ENCODE measurements at regions not wholly inside any gene's neighbourhood (a gene's known extent, or its start where the extent isn't known, plus 50 kb on each side); places are given as distances from the start of the nearest gene placed in this dataset.
"Not testable (repeated sequence)": the region's sequence is repeated elsewhere in the genome, so short reads cannot be mapped to it uniquely, and the experiment has no call there.

DNA sequence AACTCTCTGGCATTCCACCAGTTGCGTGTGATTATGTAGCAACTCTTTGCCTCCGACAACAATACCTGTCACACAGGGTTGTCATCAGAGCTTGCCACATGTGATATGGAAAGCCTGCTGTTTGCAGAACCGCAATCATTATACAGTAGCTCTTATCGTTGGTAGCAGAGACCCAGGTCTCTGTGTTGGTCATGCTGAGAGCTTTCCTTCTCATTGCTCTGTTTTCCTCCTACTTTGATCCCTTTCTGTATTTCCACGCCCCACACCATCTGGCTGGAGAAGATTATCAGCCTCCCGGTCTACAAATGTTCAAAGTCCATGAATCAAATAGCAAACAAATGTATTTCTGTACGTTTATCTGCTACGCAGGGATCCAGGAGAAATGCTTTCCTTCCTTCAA is 1475.6 kb upstream of the DEFB115 start:
- not testable (repeated sequence) for H3K27me3 ChIP-seq (ENCODE audit: insufficient read depth, poor library complexity, severe bottlenecking); H3K4me1 ChIP-seq (ENCODE audit: insufficient read depth, poor library complexity, severe bottlenecking); H3K27ac ChIP-seq (ENCODE audit: poor library complexity, severe bottlenecking); H3K36me3 ChIP-seq (ENCODE audit: low read depth); ATAC-seq (ENCODE audit: low read depth); DNase-seq (ENCODE audit: low spot score); H3K4me3 ChIP-seq (ENCODE audit: severe bottlenecking); H3K9me3 ChIP-seq (ENCODE audit: severe bottlenecking)

DNA sequence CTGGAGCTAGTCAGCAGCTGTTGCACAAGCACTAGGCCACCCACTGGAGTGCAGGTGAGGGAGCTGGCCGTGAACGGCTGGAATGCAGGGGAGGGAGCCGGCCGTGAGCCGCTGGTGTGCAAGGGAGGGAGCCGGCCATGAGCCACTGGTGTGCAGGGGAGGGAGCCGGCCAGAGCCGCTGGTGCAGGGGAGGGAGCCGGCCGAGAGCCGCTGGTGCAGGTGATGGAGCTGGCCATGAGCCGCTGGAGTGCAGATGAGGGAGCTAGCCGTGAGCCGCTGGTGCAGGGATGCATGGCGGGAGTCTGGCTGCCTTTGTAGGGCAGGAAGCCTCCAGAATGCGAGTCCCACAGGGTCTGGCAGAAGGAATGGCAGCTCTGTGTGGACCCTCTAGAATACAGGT is 1470.0 kb upstream of the DEFB115 start:
- H3K4me1 ChIP-seq (ENCODE audit: insufficient read depth, poor library complexity, severe bottlenecking); H3K4me3 ChIP-seq (ENCODE audit: severe bottlenecking); ATAC-seq (ENCODE audit: low read depth); H3K27me3 ChIP-seq (ENCODE audit: insufficient read depth, poor library complexity, severe bottlenecking); DNase-seq (ENCODE audit: low spot score); H3K36me3 ChIP-seq (ENCODE audit: low read depth); H3K27ac ChIP-seq (ENCODE audit: poor library complexity, severe bottlenecking); H3K9me3 ChIP-seq (ENCODE audit: severe bottlenecking): not testable (repeated sequence)

DNA sequence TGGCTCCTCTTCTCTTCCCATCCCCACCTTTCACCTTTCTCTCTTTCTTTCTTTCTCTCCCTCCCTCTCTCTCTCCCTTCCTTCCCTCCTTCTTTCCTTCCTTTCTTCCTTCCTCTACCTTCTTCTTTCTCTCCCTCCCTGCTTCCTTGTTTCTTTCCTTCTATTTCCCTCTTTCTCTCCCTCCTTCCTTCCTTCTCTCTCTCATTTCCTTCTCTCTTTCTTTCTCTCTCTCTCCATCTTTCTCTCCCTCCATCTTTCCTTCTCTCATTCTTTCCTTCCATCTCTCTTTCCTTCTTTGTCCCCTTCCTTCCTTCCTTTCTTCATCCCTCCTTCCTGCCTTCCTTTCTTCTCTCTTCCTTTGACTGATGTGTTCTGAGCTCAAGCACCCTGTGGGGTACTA is 1467.0 kb upstream of the DEFB115 start:
- ATAC-seq (ENCODE audit: low read depth) (no peak), DNase-seq (ENCODE audit: low spot score) (no peak)
- Histone ChIP-seq H3K27me3 (ENCODE audit: insufficient read depth, poor library complexity, severe bottlenecking) (peaks cover 12% of the 10 kb centered on the region), H3K36me3 (ENCODE audit: low read depth) (no peaks in the 10 kb centered on the region), H3K27ac (ENCODE audit: poor library complexity, severe bottlenecking) (no peak overlapping the region), H3K4me1 (ENCODE audit: insufficient read depth, poor library complexity, severe bottlenecking) (no peaks in the 10 kb centered on the region), H3K4me3 (ENCODE audit: severe bottlenecking) (no peak overlapping the region), H3K9me3 (ENCODE audit: severe bottlenecking) (peaks cover 8% of the 10 kb centered on the region)
- TF ChIP-seq, protein P1, sequence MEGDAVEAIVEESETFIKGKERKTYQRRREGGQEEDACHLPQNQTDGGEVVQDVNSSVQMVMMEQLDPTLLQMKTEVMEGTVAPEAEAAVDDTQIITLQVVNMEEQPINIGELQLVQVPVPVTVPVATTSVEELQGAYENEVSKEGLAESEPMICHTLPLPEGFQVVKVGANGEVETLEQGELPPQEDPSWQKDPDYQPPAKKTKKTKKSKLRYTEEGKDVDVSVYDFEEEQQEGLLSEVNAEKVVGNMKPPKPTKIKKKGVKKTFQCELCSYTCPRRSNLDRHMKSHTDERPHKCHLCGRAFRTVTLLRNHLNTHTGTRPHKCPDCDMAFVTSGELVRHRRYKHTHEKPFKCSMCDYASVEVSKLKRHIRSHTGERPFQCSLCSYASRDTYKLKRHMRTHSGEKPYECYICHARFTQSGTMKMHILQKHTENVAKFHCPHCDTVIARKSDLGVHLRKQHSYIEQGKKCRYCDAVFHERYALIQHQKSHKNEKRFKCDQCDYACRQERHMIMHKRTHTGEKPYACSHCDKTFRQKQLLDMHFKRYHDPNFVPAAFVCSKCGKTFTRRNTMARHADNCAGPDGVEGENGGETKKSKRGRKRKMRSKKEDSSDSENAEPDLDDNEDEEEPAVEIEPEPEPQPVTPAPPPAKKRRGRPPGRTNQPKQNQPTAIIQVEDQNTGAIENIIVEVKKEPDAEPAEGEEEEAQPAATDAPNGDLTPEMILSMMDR (IDR thresholded peaks at IDR 0.05; ENCODE audit: poor library complexity, severe bottlenecking) = no peak

DNA sequence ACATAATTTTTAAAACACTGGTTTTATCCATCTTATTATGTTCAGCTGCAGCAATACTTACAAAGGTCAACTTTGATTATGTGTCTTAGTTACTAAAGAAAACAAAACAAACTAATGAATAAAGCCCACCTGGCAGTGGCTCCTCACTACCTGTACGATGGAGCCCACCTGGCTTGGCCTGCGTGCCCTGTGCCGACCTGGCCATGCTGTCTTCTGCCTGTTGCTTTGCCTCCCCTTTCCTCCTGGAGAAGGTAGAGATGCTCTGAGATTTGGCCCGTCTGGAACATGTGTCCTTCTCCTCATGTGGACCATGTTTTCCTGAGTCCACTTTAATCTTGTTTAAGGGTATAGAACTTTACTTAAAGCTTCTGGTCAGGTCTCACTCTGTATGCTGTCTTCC is 1426.0 kb upstream of the DEFB115 start:
- H3K27ac ChIP-seq (ENCODE audit: poor library complexity, severe bottlenecking); H3K36me3 ChIP-seq (ENCODE audit: low read depth); ATAC-seq (ENCODE audit: low read depth); H3K4me1 ChIP-seq (ENCODE audit: insufficient read depth, poor library complexity, severe bottlenecking); H3K9me3 ChIP-seq (ENCODE audit: severe bottlenecking); H3K4me3 ChIP-seq (ENCODE audit: severe bottlenecking): not testable (repeated sequence)
- peak; percentile 52 for DNase-seq (ENCODE audit: low spot score)
- H3K27me3 ChIP-seq (ENCODE audit: insufficient read depth, poor library complexity, severe bottlenecking) = peaks cover 16% of the 10 kb centered on the region

DNA sequence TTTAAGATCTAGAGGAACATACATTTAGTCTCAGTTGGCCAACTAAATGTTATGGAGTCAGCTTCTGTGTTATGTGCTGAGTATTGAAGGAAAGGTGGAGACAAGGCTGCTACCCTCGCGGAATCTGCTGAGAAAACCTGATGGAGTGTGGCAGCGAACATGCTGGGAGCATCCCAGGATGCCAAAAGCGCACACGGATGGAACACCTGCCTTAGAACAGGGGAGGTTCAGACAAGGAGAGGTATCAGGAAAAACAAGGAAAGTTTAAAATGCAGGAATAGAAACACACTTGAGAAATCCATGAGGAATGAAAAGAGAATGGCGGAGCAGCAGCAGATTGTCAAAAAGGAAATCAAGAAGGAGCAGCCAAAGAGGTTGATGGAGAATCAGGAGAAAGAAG is 1389.5 kb upstream of the DEFB115 start:
- ATAC-seq (ENCODE audit: low read depth); DNase-seq (ENCODE audit: low spot score); H3K4me3 ChIP-seq (ENCODE audit: severe bottlenecking); H3K27me3 ChIP-seq (ENCODE audit: insufficient read depth, poor library complexity, severe bottlenecking); H3K27ac ChIP-seq (ENCODE audit: poor library complexity, severe bottlenecking); H3K36me3 ChIP-seq (ENCODE audit: low read depth); H3K4me1 ChIP-seq (ENCODE audit: insufficient read depth, poor library complexity, severe bottlenecking); H3K9me3 ChIP-seq (ENCODE audit: severe bottlenecking): not testable (repeated sequence)

DNA sequence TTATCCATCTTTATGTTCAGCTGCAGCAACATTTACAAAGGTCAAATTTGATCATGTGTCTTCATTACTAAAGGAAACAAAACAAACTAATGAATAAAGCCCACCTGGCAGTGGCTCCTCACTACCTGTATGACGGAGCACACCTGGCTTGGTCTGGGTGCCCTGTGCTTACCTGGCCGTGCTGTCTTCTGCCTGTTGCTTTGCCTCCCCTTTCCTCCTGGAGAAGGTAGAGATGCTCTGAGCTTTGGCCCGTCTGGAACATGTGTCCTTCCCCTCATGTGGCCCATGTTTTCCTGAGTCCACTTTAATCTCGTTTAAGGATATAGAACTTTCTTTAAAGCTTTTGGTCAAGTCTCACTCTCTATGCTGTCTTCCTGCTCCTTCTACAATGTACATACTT is 1388.8 kb upstream of the DEFB115 start:
- DNase-seq (ENCODE audit: low spot score) = peak; percentile 45
- H3K36me3 ChIP-seq (ENCODE audit: low read depth); H3K9me3 ChIP-seq (ENCODE audit: severe bottlenecking); H3K27ac ChIP-seq (ENCODE audit: poor library complexity, severe bottlenecking); H3K27me3 ChIP-seq (ENCODE audit: insufficient read depth, poor library complexity, severe bottlenecking); ATAC-seq (ENCODE audit: low read depth); H3K4me3 ChIP-seq (ENCODE audit: severe bottlenecking); H3K4me1 ChIP-seq (ENCODE audit: insufficient read depth, poor library complexity, severe bottlenecking): not testable (repeated sequence)

DNA sequence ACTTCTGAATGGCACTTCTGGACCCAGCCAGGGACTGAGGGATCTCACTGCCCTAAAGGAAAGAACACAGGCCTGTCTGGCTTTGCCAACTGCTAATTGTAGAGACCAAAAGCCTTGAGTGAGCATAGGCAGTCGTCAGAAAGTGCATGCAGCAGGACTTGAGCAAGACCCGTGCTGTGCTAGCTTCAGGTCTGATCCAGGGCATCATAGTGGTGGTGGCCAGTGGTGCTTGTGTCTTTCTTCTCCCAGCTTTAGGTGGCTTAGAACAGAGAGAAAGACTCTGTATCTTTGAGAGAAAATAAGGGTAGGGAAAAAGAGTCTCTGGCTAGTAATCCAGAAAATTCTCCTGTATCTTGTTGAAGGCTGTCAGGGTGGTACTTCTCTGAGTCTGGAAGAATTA is 1385.6 kb upstream of the DEFB115 start:
- H3K9me3 ChIP-seq (ENCODE audit: severe bottlenecking); H3K36me3 ChIP-seq (ENCODE audit: low read depth); ATAC-seq (ENCODE audit: low read depth): not testable (repeated sequence)

DNA sequence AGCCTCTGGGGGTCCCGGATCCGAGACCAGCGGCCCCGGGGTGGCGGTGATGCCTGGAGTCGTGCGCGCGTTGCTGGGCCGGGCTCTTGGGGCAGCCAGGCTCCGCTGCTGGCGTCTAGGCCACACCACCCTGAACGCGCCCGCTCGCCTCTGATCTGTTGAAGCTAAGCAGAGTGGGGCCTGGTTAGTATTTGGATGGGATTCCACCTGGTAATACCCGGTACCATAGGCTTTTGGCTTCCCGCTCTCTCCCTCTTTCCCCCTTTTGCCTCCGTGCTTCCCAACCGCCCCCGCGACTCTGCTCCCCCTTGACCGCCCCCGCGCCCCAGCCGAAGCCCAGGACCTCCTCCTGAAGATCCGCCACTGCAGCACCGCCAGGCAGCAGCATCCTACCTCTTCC is 1383.5 kb upstream of the DEFB115 start:
- H3K27me3 ChIP-seq (ENCODE audit: insufficient read depth, poor library complexity, severe bottlenecking) = peaks cover 8% of the 10 kb centered on the region
- H3K27ac ChIP-seq (ENCODE audit: poor library complexity, severe bottlenecking) = no peak overlapping the region
- H3K4me3 ChIP-seq (ENCODE audit: severe bottlenecking) = no peak overlapping the region
- TF ChIP-seq, protein P1 (IDR thresholded peaks at IDR 0.05; ENCODE audit: poor library complexity, severe bottlenecking) = no peak
- no peaks in the 10 kb centered on the region for H3K4me1 ChIP-seq (ENCODE audit: insufficient read depth, poor library complexity, severe bottlenecking)
- H3K9me3 ChIP-seq (ENCODE audit: severe bottlenecking) = peaks cover 7% of the 10 kb centered on the region
- H3K36me3 ChIP-seq (ENCODE audit: low read depth) = no peaks in the 10 kb centered on the region
- peak; percentile 96 for DNase-seq (ENCODE audit: low spot score)
- no peak for ATAC-seq (ENCODE audit: low read depth)

More for the DNA sequence above, 1385.6 kb upstream of the DEFB115 start:
- H3K4me3 ChIP-seq (ENCODE audit: severe bottlenecking); H3K4me1 ChIP-seq (ENCODE audit: insufficient read depth, poor library complexity, severe bottlenecking); H3K27ac ChIP-seq (ENCODE audit: poor library complexity, severe bottlenecking); H3K27me3 ChIP-seq (ENCODE audit: insufficient read depth, poor library complexity, severe bottlenecking); DNase-seq (ENCODE audit: low spot score): not testable (repeated sequence)

Data from RWPE2 (cell line).